Large intestine (tissue), 3 donors: ENCODE measurements at regions not wholly inside any gene's neighbourhood (a gene's known extent, or its start where the extent isn't known, plus 50 kb on each side); places are given as distances from the start of the nearest gene placed in this dataset.

ENCODE experiments used
- DNase-seq, 2 donors: peaks; one replicate each; pipeline versions ENCODE4 v3.0.0 to v3.0.0-alpha.2; 2013
- H3K27ac ChIP-seq: one replicate; pipeline ENCODE4 v1.5.1; 2013; ENCODE audit warnings: low read length
- H3K27me3 ChIP-seq: 2 replicates; pipeline ENCODE4 v1.6.1; 2013; ENCODE audit warnings: low read length; ENCODE audit not compliant: control insufficient read depth, insufficient read depth
- H3K36me3 ChIP-seq: 2 replicates; pipeline ENCODE4 v1.6.1; 2013; ENCODE audit warnings: low read length; ENCODE audit not compliant: control insufficient read depth, insufficient read depth
- H3K4me1 ChIP-seq: one replicate; pipeline ENCODE4 v1.6.1; 2013; ENCODE audit warnings: low read length; ENCODE audit not compliant: control insufficient read depth, insufficient read depth
- H3K4me3 ChIP-seq: one replicate; pipeline ENCODE4 v1.5.1; 2013; ENCODE audit warnings: low read length
- H3K9me3 ChIP-seq: one replicate; pipeline ENCODE4 v1.6.1; 2013; ENCODE audit warnings: mild to moderate bottlenecking, low read depth, low read length, moderate library complexity; ENCODE audit not compliant: control insufficient read depth
- WGBS: methylation state at CpG from one replicate; pipeline ENCODE4 v1.1.5; 2013; ENCODE audit warnings: low lambda C conversion rate; ENCODE audit not compliant: insufficient coverage; 5-methylcytosine and 5-hydroxymethylcytosine counted together

- Histone ChIP-seq H3K4me1 (peaks cover 5% of the 10 kb centered on the region), H3K36me3 (no peaks in the 10 kb centered on the region), H3K4me3 (no peak overlapping the region), H3K9me3 (no peaks in the 10 kb centered on the region), H3K27me3 (no peaks in the 10 kb centered on the region), H3K27ac (no peak overlapping the region)
- no peak for DNase-seq
- WGBS = no CpG with 5 or more reads among the region's 1 CpG
Observed at GRCh38 chr12:92002195-92002649, 143.4 kb downstream of the BTG1 start.

- H3K27me3 ChIP-seq = no peaks in the 10 kb centered on the region
- no CpG with 5 or more reads among the region's 2 CpGs for WGBS
- H3K4me3 ChIP-seq = no peak overlapping the region
- no peak overlapping the region for H3K27ac ChIP-seq
- H3K36me3 ChIP-seq = no peaks in the 10 kb centered on the region
- peaks cover 5% of the 10 kb centered on the region for H3K4me1 ChIP-seq
- no peak for DNase-seq
- no peaks in the 10 kb centered on the region for H3K9me3 ChIP-seq
Observed at GRCh38 chr12:92000597-92000996, 145.0 kb downstream of the BTG1 start.

GRCh38 chr12:91999823-92000222, 145.8 kb downstream of the BTG1 start:
- no CpG with 5 or more reads among the region's 1 CpG for WGBS
- no peak overlapping the region for H3K4me3 ChIP-seq
- DNase-seq = no peak
- H3K27ac ChIP-seq = no peak overlapping the region
- no peaks in the 10 kb centered on the region for H3K9me3 ChIP-seq
- H3K27me3 ChIP-seq = no peaks in the 10 kb centered on the region
- peaks cover 5% of the 10 kb centered on the region for H3K4me1 ChIP-seq
- no peaks in the 10 kb centered on the region for H3K36me3 ChIP-seq

- no peak overlapping the region for H3K27ac ChIP-seq
- no peak overlapping the region for H3K4me3 ChIP-seq
- no peak for DNase-seq
- WGBS = 100% methylated on average over 1 of the region's 2 CpGs
- H3K27me3 ChIP-seq = no peaks in the 10 kb centered on the region
- H3K36me3 ChIP-seq = no peaks in the 10 kb centered on the region
- no peaks in the 10 kb centered on the region for H3K9me3 ChIP-seq
- H3K4me1 ChIP-seq = peaks cover 5% of the 10 kb centered on the region
Observed at GRCh38 chr12:91998316-91998715, 147.3 kb downstream of the BTG1 start.

DNA sequence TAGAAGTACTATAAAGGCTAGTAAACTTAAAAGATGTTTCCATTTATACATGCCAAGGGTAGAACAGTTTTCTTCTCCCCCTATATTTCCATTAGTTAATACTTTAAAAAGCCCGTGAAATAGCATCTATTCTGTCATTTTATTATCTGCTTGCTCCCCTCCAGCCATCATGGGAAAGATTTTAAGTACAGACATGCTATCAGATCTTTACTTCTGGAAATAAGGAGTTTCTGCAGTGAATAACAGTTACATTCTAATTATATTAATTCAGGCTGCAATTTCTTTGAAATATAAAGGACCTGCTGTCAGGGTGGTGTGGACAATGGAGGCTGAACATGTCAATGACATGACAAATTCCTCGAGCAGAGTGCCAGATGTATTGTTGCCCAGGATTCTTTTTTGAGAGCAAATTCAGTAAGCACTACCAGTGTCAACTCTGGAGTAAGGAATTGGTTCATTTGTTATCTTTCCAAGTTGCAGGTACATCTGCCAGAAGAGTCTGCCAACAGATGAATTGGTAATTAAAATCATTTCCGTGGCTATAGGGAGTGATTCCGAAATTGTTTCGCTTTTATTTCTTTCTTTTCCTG, 151.3 kb downstream of the BTG1 start:
- no peaks in the 10 kb centered on the region for H3K27me3 ChIP-seq
- no peak overlapping the region for H3K27ac ChIP-seq
- no peaks in the 10 kb centered on the region for H3K36me3 ChIP-seq
- DNase-seq = no peak
- H3K4me1 ChIP-seq = no peaks in the 10 kb centered on the region
- 95% methylated on average over 4 of the region's 5 CpGs for WGBS
- H3K9me3 ChIP-seq = no peaks in the 10 kb centered on the region
- no peak overlapping the region for H3K4me3 ChIP-seq

GRCh38 chr12:91993287-91994017, 152.2 kb downstream of the BTG1 start:
- no CpG with 5 or more reads among the region's 6 CpGs for WGBS
- H3K27ac ChIP-seq = no peak overlapping the region
- no peaks in the 10 kb centered on the region for H3K9me3 ChIP-seq
- H3K27me3 ChIP-seq = no peaks in the 10 kb centered on the region
- no peaks in the 10 kb centered on the region for H3K4me1 ChIP-seq
- DNase-seq = no peak
- no peak overlapping the region for H3K4me3 ChIP-seq
- no peaks in the 10 kb centered on the region for H3K36me3 ChIP-seq

GRCh38 chr12:91991399-91992187, 154.1 kb downstream of the BTG1 start:
- Histone ChIP-seq H3K27me3 (no peaks in the 10 kb centered on the region), H3K9me3 (no peaks in the 10 kb centered on the region), H3K36me3 (no peaks in the 10 kb centered on the region), H3K27ac (no peak overlapping the region), H3K4me1 (no peaks in the 10 kb centered on the region), H3K4me3 (no peak overlapping the region)
- DNase-seq = no peak
- 60% methylated on average over 1 of the region's 1 CpG for WGBS

DNA sequence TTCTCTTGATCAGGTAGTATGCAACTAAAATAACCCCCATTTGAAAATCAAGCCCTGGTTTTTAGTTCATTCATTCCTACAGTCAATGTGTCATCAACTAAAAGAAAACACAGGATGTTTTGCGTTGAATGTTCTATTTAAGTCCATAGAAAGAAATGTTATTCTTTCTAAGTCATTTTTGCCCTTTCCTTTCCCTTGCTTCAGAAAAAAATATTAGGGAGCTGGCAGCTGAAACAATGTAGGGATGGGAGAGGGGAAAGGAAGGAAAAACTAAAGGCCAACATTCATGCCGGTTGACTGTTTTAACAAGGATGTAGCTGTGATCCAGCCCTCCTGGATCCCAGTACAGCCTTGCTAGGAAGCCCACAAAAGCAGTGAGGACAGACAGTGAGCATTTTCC, 155.1 kb downstream of the BTG1 start:
- H3K27ac ChIP-seq = no peak overlapping the region

GRCh38 chr12:91989143-91989542, 156.5 kb downstream of the BTG1 start:
- no peak for DNase-seq
- Histone ChIP-seq H3K27me3 (no peaks in the 10 kb centered on the region), H3K4me1 (no peaks in the 10 kb centered on the region), H3K36me3 (no peaks in the 10 kb centered on the region), H3K9me3 (no peaks in the 10 kb centered on the region), H3K4me3 (no peak overlapping the region), H3K27ac (no peak overlapping the region)
- WGBS = 100% methylated on average over 1 of the region's 1 CpG

More for the DNA sequence above, 155.1 kb downstream of the BTG1 start:
- Histone ChIP-seq H3K4me3 (no peak overlapping the region), H3K4me1 (no peaks in the 10 kb centered on the region), H3K36me3 (no peaks in the 10 kb centered on the region), H3K27me3 (no peaks in the 10 kb centered on the region), H3K9me3 (no peaks in the 10 kb centered on the region)
- 80% methylated on average over 1 of the region's 2 CpGs for WGBS
- DNase-seq = no peak

DNA sequence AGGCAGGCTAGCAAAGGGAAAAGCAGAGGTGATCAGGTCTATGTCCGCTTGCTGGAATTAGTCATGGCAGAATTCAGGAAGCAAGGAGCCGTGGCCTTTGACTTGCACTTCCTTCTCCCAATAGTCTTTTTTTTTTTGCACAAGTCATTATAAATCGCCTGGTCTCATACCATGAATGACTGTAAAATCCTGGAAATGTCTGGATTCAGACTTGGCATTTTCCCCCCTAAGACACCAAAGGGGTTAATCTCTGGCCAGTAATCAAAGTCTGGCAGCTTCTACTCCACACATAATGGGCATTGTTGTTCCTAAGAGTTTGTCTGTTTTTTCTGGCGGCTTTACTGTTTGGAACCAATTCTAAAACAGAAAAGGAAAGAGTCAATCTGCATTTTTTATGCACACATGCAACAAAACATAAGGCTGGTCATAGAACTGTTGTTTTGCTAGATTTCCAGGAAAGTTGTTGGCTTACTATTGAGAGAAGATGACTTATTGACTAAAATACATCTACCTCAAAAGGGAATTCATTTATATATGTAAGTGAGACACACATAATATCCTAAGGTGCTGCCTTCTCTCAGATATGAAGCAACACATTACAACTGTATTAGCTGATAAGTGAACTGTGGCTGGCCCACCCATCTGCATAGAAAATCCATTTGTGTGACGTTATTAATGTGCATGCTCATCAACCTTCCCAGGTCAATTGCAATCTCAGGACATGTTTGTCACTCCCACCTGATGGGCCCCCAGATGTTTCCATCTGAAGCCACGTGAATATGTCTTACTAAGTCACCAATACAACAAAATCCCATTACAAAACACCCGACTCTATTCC, 157.3 kb downstream of the BTG1 start:
- DNase-seq = no peak
- Histone ChIP-seq H3K4me3 (no peak overlapping the region), H3K27me3 (no peaks in the 10 kb centered on the region), H3K27ac (no peak overlapping the region), H3K4me1 (no peaks in the 10 kb centered on the region), H3K36me3 (no peaks in the 10 kb centered on the region), H3K9me3 (no peaks in the 10 kb centered on the region)
- no CpG with 5 or more reads among the region's 7 CpGs for WGBS
